ENCODE measurements at regions not wholly inside any gene's neighbourhood (a gene's known extent, or its start where the extent isn't known, plus 50 kb on each side); places are given as distances from the start of the nearest gene placed in this dataset.

DNA sequence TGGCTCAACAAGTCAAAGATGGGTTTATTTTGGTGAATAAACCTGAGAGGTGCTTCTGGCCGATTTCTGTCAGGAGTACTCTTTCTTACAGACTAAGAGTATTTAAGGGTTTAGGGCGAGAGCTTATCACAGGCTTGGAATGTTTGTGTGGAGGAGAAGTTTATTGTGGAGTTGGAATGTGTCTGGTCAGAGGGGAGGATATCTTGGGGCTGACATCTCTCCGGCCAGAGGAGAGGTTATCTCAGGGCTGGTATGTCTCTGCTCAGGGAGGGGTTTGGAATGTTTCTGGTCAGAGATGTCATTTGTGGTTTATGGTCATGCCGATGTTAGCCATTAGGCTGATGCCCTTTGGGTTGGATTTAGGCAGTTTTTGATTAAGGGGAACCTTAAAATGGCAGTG is 236.4 kb upstream of the EEF2KMT start:
- no TSS peak for BruUV-seq (replicated peaks)
- Histone ChIP-seq H3K79me2 (ENCODE audit: insufficient read depth, low read depth, low read length) (no peaks in the 10 kb centered on the region), H3K4me1 (ENCODE audit: insufficient read depth, low read length, poor library complexity, severe bottlenecking) (no peaks in the 10 kb centered on the region), H3K9me3 (ENCODE audit: low read length) (no peaks in the 10 kb centered on the region), H4K20me1 (ENCODE audit: insufficient read depth, low read length) (no peaks in the 10 kb centered on the region), H3K4me3 (ENCODE audit: low read depth, low read length, poor library complexity, severe bottlenecking) (no peak overlapping the region), H3K4me2 (ENCODE audit: low read length) (no peak overlapping the region), H3K9me2 (ENCODE audit: insufficient read depth, low read length) (no peaks in the 10 kb centered on the region), H3K27ac (ENCODE audit: low read depth, low read length, poor library complexity, severe bottlenecking) (no peak overlapping the region), H2AFZ (ENCODE audit: low read length) (no peak overlapping the region), H3K36me3 (ENCODE audit: insufficient read depth, low read length) (no peaks in the 10 kb centered on the region)
- no peak for TF ChIP-seq EZH2phosphoT487 (IDR thresholded peaks at IDR 0.05; ENCODE audit: borderline replicate concordance, low read depth, low read length)
- TF ChIP-seq, protein P1, sequence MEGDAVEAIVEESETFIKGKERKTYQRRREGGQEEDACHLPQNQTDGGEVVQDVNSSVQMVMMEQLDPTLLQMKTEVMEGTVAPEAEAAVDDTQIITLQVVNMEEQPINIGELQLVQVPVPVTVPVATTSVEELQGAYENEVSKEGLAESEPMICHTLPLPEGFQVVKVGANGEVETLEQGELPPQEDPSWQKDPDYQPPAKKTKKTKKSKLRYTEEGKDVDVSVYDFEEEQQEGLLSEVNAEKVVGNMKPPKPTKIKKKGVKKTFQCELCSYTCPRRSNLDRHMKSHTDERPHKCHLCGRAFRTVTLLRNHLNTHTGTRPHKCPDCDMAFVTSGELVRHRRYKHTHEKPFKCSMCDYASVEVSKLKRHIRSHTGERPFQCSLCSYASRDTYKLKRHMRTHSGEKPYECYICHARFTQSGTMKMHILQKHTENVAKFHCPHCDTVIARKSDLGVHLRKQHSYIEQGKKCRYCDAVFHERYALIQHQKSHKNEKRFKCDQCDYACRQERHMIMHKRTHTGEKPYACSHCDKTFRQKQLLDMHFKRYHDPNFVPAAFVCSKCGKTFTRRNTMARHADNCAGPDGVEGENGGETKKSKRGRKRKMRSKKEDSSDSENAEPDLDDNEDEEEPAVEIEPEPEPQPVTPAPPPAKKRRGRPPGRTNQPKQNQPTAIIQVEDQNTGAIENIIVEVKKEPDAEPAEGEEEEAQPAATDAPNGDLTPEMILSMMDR (conservative IDR thresholded peaks at IDR 0.05; ENCODE audit: low read length): no peak
- intact Hi-C loops (cut with micrococcal nuclease; ENCODE audit: unreplicated experiment): no loop called here
- ChIA-PET CTCF (ENCODE audit: unreplicated experiment) (no interaction called here), POLR2A (no interaction called here)
- DNase-seq (ENCODE audit: low spot score): no peak

DNA sequence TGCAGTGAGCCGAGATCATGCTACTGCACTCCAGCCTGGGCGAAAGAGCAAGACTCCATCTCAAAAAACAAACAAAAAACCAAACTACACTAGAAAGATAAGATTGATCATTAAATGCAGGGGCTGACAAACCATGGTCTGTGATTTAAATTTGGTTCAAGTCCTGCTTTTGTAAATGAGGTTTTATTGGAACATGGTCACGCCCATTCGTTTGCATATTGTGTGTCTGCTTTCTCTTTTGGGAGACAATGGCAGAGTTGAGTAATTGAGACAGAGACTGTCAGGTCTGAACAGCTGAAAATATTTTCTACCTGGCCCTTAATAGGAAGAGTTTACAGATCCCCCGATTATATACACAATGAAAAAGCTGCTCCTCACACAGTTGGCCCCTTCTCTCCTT is 235.5 kb upstream of the EEF2KMT start:
- ChIA-PET CTCF (ENCODE audit: unreplicated experiment) (no interaction called here), POLR2A (no interaction called here)
- H3K4me2 ChIP-seq (ENCODE audit: low read length): no peak overlapping the region
- no peak overlapping the region for H3K4me3 ChIP-seq (ENCODE audit: low read depth, low read length, poor library complexity, severe bottlenecking)
- H3K4me1 ChIP-seq (ENCODE audit: insufficient read depth, low read length, poor library complexity, severe bottlenecking): no peaks in the 10 kb centered on the region
- H3K9me3 ChIP-seq (ENCODE audit: low read length): no peaks in the 10 kb centered on the region
- no peak overlapping the region for H3K27ac ChIP-seq (ENCODE audit: low read depth, low read length, poor library complexity, severe bottlenecking)
- no TSS peak for BruUV-seq (replicated peaks)
- no peaks in the 10 kb centered on the region for H3K79me2 ChIP-seq (ENCODE audit: insufficient read depth, low read depth, low read length)
- no peaks in the 10 kb centered on the region for H4K20me1 ChIP-seq (ENCODE audit: insufficient read depth, low read length)
- H2AFZ ChIP-seq (ENCODE audit: low read length): no peak overlapping the region
- no peak for DNase-seq (ENCODE audit: low spot score)
- intact Hi-C loops (cut with micrococcal nuclease; ENCODE audit: unreplicated experiment): no loop called here
- TF ChIP-seq, protein P1 (conservative IDR thresholded peaks at IDR 0.05; ENCODE audit: low read length): no peak
- TF ChIP-seq EZH2phosphoT487 (IDR thresholded peaks at IDR 0.05; ENCODE audit: borderline replicate concordance, low read depth, low read length): no peak
- H3K9me2 ChIP-seq (ENCODE audit: insufficient read depth, low read length): no peaks in the 10 kb centered on the region
- H3K36me3 ChIP-seq (ENCODE audit: insufficient read depth, low read length): no peaks in the 10 kb centered on the region

DNA sequence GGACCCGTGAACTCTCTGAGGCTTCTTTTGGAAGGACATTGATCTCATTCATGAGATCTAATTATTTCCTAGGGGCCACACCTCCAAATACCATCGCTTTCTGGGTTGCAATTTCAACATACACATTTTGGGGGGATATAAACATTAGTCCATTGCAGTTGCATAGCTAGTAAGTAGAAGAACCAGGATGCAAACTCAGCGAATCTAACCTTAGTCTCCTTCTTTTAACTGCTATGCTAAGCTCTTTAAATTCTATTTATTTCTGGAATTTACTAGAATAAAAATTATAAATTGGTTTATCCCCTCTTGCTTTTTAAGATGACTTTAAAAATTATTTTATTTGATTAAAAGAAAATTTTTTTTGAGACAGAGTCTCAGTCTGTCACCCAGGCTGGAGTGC is 232.5 kb upstream of the EEF2KMT start:
- Histone ChIP-seq H3K27ac (ENCODE audit: low read depth, low read length, poor library complexity, severe bottlenecking) (no peak overlapping the region), H3K4me3 (ENCODE audit: low read depth, low read length, poor library complexity, severe bottlenecking) (no peak overlapping the region), H3K9me2 (ENCODE audit: insufficient read depth, low read length) (no peaks in the 10 kb centered on the region), H3K79me2 (ENCODE audit: insufficient read depth, low read depth, low read length) (no peaks in the 10 kb centered on the region), H3K9me3 (ENCODE audit: low read length) (no peaks in the 10 kb centered on the region), H2AFZ (ENCODE audit: low read length) (no peak overlapping the region), H3K36me3 (ENCODE audit: insufficient read depth, low read length) (no peaks in the 10 kb centered on the region), H3K4me1 (ENCODE audit: insufficient read depth, low read length, poor library complexity, severe bottlenecking) (no peaks in the 10 kb centered on the region), H4K20me1 (ENCODE audit: insufficient read depth, low read length) (no peaks in the 10 kb centered on the region), H3K4me2 (ENCODE audit: low read length) (no peak overlapping the region)
- BruUV-seq (replicated peaks): no TSS peak
- no peak for DNase-seq (ENCODE audit: low spot score)
- ChIA-PET CTCF (ENCODE audit: unreplicated experiment) (no interaction called here), POLR2A (interaction anchor here (0.7 kb wide), 1 partner anchor 1267 kb away, joined by 3 read pairs; no protein-coding TSS in a partner anchor)
- TF ChIP-seq, protein P1 (conservative IDR thresholded peaks at IDR 0.05; ENCODE audit: low read length): no peak
- no peak for TF ChIP-seq EZH2phosphoT487 (IDR thresholded peaks at IDR 0.05; ENCODE audit: borderline replicate concordance, low read depth, low read length)
- intact Hi-C loops (cut with micrococcal nuclease; ENCODE audit: unreplicated experiment): no loop called here
